Left renal cortex interstitium (tissue), 4 donors: ENCODE measurements at regions not wholly inside any gene's neighbourhood (a gene's known extent, or its start where the extent isn't known, plus 50 kb on each side); places are given as distances from the start of the nearest gene placed in this dataset.

Source experiments
- DNase-seq, 4 donors: peaks; one replicate each; pipeline ENCODE4 v3.0.0-alpha.2; 2013; ENCODE audit warnings: low read depth in 4 of 4, low spot score in 2 of 4, missing footprints in 1 of 4

DNA sequence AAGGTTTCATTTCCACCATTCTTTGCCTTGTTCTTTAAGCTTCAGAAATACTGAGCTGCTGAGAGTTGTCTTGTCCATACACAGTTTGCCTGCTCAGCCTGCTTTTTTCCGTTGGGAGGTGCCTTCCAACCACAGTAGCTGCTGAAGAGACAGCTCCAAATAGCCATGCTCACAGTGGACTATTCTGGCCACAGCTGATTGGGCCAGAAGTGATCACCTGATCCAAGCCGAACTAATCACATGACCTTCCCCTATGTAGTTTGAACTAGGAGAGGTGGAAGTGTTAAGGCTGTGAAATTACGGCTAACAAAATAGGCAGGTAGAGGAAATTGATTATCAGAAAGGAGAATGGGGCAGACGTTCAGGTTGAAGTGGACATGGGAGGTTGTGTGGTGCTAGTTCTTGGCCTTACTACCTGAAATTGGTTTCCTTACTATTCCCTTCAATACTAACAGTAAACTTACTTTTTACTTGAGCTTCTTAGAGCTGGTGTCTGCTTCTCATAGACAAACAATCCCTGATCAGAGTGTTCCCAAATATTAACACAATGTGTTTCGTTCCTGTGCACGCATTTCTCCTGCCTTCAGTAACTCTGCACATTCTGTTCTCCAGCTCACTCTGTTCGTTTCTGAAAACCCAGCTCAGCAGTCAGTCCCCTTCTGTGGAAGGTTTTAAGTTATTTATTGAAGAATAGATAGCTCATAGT is 136.1 kb downstream of the RWDD3 start:
- DNase-seq = no peak

DNA sequence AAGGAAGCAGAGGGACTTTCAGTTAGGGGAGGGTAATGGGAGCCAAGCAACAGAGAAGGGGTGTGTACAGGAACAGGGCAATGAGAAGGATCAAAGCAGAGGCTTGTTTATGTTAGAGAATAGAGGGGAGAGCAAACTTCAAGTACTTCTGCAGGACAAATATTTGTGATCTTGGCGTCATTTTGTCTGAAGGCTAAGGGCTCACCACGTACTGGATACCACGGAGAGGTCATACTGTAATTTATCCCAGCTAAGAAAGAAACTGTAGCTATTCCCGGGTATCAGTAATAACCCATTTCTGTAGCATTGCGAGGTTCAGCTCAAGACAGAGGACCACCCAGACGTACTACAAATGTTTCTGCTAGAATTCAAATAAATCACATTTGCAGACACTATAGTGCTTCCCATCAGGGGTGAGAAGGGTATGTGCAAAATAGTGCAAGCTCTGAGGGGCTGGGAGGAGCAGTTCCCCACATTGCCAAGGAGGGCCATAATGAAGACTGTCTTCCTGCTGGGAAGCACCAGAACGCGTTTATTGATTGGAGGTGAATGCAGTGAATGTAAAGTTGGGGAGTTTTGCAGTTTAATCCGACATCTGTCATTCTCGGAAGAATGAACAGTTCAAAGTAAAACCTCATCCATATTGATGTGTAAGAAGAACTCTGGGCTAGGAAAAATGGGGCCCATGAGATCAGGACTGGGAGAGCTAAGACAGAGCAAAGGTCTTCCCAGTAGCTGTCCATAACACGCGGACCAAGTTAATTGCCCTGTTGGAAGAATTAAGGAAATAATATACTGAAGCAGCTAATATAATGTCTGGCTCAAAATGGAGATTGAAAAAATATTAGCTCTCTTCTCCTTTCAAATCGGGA is 136.9 kb downstream of the RWDD3 start:
- no peak for DNase-seq

DNA sequence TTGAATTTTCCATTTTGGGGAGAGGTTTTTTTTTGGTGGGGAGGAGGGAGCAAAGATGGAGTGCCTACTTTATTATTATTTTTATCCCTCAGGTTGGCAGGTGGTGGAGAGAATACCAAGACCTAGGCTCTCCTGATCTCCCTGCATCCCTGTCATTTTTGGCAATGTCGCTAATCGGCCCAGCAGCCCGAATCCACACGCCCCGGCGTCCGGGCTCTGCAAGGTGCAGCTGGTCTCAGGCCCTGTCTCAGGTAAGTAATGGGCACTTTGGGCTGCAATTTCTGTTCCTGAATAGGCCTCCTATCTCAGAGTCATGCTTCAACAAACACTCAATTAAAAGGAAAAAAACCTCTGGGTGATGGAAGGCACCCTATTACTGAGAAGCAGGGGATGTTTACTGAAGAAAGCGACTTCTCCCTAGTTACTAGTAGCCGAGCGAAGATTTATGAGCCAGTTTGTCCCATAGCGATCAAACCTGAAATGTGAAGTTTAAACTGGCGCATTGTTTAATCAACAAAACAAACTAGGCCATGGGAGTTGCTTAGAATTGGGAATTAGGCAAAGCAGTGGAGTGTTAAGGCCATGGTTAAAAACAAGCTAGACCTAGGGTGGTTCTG is 137.8 kb downstream of the RWDD3 start:
- DNase-seq = no peak

DNA sequence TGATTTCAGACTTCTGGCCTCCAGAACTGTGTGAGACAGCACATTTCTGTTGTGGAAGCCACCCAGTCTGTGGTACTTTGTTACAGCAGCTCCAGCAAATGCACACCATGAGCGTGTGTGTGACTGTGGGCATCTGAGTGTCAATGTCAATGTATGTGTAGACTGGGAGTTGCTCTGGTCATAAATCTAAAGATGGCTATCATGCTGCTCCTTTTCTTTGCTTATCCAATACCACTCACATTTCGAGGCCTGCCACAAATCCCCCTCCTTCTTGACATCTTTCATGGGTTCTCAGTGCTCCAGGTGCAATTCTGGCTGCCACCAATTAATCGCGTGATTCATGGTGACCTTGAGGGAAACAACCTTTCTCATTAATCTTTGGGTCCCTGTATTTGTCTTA is 141.2 kb downstream of the RWDD3 start:
- no peak for DNase-seq

- no peak for DNase-seq
These were observed 146.9 kb downstream of the RWDD3 start for GRCh38 chr1:95380909-95381308.

DNA sequence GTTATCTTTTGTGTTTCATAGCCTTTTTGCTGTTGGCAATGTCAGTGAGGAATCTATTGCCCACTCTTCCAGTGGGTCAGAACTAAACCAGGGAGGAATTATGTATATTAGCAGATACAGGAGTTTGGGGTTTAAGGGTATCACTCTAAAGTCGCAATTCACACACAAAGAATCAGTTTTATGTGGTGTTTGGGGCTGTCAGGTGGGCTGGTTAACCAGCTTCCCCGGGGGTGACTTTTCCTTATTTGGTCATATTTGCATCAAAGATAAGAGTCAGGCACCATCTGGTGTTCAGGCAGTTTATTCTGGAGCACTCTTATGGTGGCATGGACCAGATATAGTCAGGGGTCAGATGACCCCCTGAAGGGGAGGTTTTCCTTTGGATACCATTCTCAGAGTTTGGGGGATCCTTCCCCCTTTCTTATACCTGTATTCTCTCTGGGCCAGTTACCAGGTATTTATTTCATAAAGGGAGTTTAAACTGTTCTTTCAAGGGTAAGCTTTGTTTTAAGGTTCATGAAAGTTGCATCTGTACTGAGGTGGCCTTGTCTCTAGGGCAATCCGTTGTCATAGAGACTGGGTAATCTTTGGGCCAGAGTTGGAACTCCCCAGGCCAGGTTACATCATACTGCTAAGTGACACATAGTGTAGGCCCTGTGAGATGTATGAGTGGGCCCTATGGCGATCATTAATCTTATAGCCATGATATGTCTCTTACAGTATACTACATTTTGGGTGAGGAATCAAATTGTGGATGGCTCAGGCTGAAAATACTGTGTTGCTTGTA is 148.2 kb downstream of the RWDD3 start:
- no peak for DNase-seq

DNA sequence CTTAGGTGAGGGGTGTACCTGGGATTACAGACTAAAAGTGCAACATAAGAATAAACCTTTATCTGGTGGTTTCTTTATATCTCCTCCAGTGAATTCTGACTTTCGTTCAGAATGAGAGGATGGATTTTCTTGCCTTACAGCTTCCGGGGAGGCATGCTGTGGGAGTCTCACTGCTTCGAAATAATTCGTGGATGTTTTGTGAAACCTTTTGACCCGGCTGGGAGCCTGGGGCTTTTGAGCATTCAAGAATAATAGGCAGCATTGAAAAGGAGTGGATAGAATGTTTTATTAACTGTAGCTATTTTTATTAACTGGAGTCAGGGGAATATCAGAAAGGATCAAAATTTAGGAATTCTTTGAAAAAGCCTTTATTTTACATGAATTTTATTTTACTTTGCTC is 149.1 kb downstream of the RWDD3 start:
- DNase-seq = no peak

DNA sequence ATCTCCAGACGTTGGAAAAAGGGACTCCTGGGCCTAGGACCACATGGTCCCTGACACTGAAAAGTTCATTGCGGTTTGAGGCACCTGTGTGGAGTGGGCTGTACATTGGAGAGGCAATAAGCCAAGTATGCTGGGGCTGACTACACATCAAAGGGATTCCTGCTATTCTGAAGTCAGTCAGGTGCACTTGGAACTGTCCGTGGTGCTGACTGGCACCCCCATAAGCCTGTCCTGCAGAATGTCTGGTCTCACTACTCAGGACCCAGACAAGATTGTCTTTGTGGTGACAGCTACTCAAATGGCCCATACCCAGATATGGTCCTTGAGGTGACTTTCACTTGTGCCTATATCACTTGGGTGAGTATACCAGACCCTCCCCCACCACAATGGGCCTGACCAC is 150.6 kb downstream of the RWDD3 start:
- DNase-seq = peak in 3 of 4 donors; percentile 32 to 43 (median 42)

- DNase-seq = no peak
These were observed 152.4 kb downstream of the RWDD3 start for GRCh38 chr1:95386371-95386770.

GRCh38 chr1:95386915-95387314 is 152.9 kb downstream of the RWDD3 start:
- DNase-seq = no peak

- no peak for DNase-seq
These were observed 154.0 kb downstream of the RWDD3 start for GRCh38 chr1:95388031-95388430.

- DNase-seq = no peak
These were observed 159.4 kb downstream of the RWDD3 start for GRCh38 chr1:95393434-95393833.

GRCh38 chr1:95396557-95396956 is 162.5 kb downstream of the RWDD3 start:
- no peak for DNase-seq

DNA sequence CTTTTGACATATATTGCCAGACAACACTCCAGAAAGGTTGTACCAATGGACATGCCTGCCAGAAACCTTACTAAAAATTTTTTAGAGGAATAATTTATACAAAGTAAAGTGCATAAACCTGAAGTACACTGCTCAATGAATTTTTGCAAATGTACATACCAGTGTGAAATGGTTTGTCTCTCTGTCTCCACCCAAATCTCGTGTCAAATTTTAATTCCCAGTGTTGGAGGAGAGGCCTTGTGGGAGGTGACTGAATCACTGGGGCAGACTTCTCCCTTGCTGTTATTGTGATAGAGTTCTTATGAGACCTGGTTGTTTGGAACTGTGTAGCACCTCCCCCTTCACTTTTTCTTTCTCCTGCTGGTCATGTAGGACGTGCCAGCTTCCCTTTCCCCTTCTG is 168.8 kb downstream of the RWDD3 start:
- DNase-seq = no peak

DNA sequence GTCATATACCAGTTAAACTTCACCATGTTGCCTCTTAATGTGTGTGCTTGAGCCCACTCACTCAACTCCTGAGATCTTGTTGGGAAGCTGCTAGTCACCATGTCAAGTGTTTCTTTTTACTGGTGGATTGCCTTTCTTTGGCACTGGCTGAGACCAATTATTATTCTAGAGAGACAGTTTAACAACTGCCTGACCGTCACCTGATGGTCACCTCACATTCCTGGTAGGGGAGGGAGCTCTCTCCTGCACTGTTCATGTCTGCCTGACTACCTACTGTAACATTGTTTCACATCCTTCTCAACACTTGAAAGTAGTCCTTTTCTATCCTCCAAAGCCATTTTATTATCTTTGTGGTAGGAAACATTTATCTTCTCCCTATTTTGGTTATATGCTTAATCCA is 172.3 kb downstream of the RWDD3 start:
- no peak for DNase-seq

DNA sequence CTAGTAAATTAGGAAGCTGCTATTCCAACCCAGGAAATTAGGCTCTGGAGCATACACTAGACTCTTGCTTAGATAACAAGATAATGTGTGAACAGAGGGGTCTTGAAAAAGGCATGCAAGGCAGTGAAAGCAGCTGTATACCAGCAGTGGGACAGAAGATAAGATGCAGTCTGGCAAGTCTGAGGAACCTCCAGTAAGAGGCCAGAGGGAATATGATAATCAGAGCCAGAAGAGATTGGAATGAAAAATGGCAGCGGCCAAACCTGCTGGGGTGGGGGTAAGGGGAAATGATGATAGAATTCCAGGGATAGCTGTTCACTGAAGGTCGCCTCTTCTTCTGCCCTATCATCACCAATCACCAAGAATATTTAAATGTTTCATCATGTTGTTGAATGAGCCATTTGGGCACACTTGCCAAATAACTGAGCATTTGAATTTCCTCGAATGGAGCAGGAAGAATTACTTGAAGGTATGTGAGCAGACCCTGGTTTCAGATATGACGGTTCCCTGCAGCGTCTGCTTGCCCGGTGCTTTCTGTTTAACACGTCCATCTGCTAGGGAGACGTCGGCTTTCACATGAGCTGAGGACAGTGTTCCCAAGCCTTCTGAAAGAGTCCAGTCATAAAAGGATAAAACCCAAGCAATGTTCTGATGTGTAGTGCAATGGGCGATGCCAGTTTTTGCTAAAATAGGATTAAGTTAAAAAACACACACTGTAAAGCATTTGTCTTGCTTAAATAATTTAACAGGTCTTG is 173.3 kb downstream of the RWDD3 start:
- DNase-seq = no peak

- no peak for DNase-seq
These were observed 173.9 kb downstream of the RWDD3 start for GRCh38 chr1:95407886-95408291.

- no peak for DNase-seq
These were observed 174.6 kb downstream of the RWDD3 start for GRCh38 chr1:95408507-95409136.

DNA sequence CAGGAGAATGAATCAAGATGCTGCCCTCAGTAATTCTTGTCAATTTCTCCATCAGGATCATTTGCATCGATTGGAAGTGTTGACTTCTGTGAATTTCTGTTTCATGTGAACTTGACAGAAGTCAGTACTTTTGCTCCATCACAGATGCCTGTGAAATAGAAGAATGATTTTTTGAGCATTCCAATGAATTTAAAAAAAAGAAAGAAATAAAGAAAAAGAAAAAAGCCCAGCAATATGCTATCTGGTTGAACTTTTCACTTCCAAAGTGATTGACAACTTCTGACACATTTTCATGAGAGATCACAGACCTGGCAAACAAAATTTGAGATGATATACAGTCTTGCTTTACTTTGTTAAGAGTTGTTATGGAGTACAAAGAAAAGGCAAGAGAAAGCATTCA is 175.3 kb downstream of the RWDD3 start:
- DNase-seq = no peak

DNA sequence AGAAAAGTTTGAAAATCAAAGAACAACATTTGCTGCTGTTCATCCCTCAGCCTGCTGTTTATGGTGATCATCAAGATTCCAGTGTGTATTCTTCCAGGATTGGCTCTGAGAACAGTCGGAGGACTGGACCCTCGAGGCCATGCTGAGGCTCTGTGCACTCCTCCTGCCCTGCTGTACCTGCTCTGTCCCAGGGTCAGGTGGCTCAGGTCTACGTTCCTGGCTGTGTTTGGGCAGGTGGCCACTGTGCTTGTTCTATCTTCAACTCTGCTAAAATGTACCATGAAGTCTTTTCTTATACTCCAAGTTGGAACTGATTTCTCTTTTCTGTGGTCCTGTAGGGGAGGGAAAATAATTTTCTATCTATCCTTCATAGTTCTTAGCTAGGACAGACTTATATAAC is 175.9 kb downstream of the RWDD3 start:
- no peak for DNase-seq
